Spleen (tissue), 11 donors: ENCODE measurements at regions not wholly inside any gene's neighbourhood (a gene's known extent, or its start where the extent isn't known, plus 50 kb on each side); places are given as distances from the start of the nearest gene placed in this dataset.
A peak's percentile ranks its signal among the peaks of the same experiment; 100 is the strongest.

Experiments
- DNase-seq: peaks from one replicate; pipeline ENCODE4 v3.0.0-alpha.2; 2020
- H3K27ac ChIP-seq, 8 donors: fragments of 200-600 bp; sonication (generic) in 7 of 8; 1 replicate in 4 of 8; 2 replicates in 4 of 8; pipeline versions ENCODE4 v1.5.0 to v1.8.0; 2016 to 2021; ENCODE audit warnings: inconsistent platforms in 4 of 8, mild to moderate bottlenecking in 4 of 8, moderate library complexity in 1 of 8
- H3K27me3 ChIP-seq, 7 donors: fragments of 200-600 bp; sonication (generic) in 6 of 7; replicated peaks in 1 of 7; 1 replicate in 4 of 7; 2 replicates in 3 of 7; pipeline versions ENCODE4 v1.5.0 to v1.8.0; 2016 to 2021; ENCODE audit warnings: inconsistent platforms in 3 of 7, mild to moderate bottlenecking in 1 of 7
- H3K36me3 ChIP-seq, 6 donors: fragments of 200-600 bp; sonication (generic) in 5 of 6; 1 replicate in 4 of 6; 2 replicates in 2 of 6; pipeline versions ENCODE4 v1.5.0 to v1.8.0; 2016 to 2021; ENCODE audit warnings: inconsistent platforms in 2 of 6
- H3K4me1 ChIP-seq, 6 donors: fragments of 200-600 bp; sonication (generic) in 5 of 6; 1 replicate in 3 of 6; 2 replicates in 3 of 6; pipeline versions ENCODE4 v1.5.0 to v1.8.0; 2016 to 2021; ENCODE audit warnings: inconsistent platforms in 3 of 6
- H3K4me3 ChIP-seq, 8 donors: fragments of 200-600 bp; sonication (generic) in 7 of 8; 1 replicate in 4 of 8; 2 replicates in 4 of 8; pipeline versions ENCODE4 v1.5.0 to v1.8.0; 2016 to 2021; ENCODE audit warnings: inconsistent platforms in 4 of 8, mild to moderate bottlenecking in 4 of 8, moderate library complexity in 2 of 8
- H3K9me3 ChIP-seq, 8 donors: fragments of 200-600 bp; sonication (generic) in 7 of 8; 1 replicate in 4 of 8; 2 replicates in 4 of 8; pipeline versions ENCODE4 v1.5.0 to v1.8.0; 2016 to 2021; ENCODE audit warnings: inconsistent platforms in 4 of 8
- POLR2A ChIP-seq, 3 donors: fragments of 450-650 bp; IDR thresholded peaks; one replicate each; pipeline ENCODE4 v1.5.1; 2017; ENCODE audit warnings: antibody characterized with exemption in 3 of 3, mild to moderate bottlenecking in 1 of 3
- POLR2AphosphoS5 ChIP-seq, 3 donors: sonication (generic); formaldehyde crosslinking; IDR thresholded peaks; one replicate each; pipeline ENCODE4 v1.5.1; 2017; ENCODE audit warnings: antibody characterized with exemption in 3 of 3
- WGBS, 5 donors: extraction: QIAGEN DNeasy Blood & Tissue Kit in 3 of 5; methylation state at CpG; one replicate each; pipeline versions ENCODE4 v1.1.5 to v1.1.7; 2013 to 2018; 5-methylcytosine and 5-hydroxymethylcytosine counted together
- intact Hi-C: fragments of 100-400 bp; cut with DNase I; formaldehyde crosslinking; loops from one replicate; pipeline ENCODE4 v1.15.0; 2023; ENCODE audit warnings: low total_unique reads
- TF ChIP-seq, protein P1 (sequence below), 11 experiments: fragments of 200-600 bp in 7 of 11; fragments of 450-650 bp in 4 of 11; sonication (generic) in 4 of 11; IDR thresholded peaks in 8 of 11; conservative IDR thresholded peaks in 3 of 11; 1 replicate in 7 of 11; 2 replicates in 4 of 11; pipeline versions ENCODE4 v1.4.0 to v1.8.0; 2016 to 2021; ENCODE audit warnings: antibody characterized with exemption in 11 of 11, inconsistent platforms in 4 of 11, mild to moderate bottlenecking in 1 of 11
- donor health status: healthy with polysubstance abuse.
- donor health status: DM: no; HTN: no; CAD: no; lungs with moderate emphysema.
- donor health status: DM: no; HTN: no; CAD: no.
- donor health status: Bipolar disorder and iron deficiency.
- donor health status: healthy.
- donor health status: DM: no; HTN: no; CAD: no.
- donor health status: DM: yes; HTN: yes; CAD: no.

DNA sequence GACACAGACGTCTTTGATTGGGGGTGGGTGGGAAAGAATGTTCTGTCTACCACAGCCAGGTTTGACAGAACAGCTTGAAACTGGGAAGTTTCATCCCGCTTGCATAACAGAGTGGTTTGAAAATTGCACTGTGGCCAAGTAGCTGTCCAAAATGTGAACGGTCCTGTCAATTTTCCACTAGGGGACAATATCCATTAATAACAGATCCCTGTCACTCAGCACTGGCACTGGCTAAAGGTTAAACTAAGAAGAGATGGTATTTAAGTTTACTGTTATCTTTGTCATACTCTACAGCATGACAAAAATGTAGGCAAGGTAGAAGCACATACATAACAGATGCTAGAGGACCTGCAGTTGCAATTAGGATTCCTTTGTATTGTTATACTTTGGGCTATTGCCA lies 55.6 kb upstream of the ACMSD start:
- no peaks in the 10 kb centered on the region for H3K9me3 ChIP-seq
- H3K4me1 ChIP-seq, result peaks cover 0 to 6% (median 0%) of the 10 kb centered on the region in 6 donors
- WGBS, 5 donors, result 13 to 65% (median 37%) methylated on average over 3 of the region's 3 CpGs
- H3K36me3 ChIP-seq, result no peaks in the 10 kb centered on the region
- no peak for DNase-seq
- H3K27ac ChIP-seq, result no peak overlapping the region
- intact Hi-C loops, result no loop called here
- peaks cover 0 to 9% (median 0%) of the 10 kb centered on the region in 7 donors for H3K27me3 ChIP-seq
- no peak overlapping the region for H3K4me3 ChIP-seq
- TF ChIP-seq, protein P1, sequence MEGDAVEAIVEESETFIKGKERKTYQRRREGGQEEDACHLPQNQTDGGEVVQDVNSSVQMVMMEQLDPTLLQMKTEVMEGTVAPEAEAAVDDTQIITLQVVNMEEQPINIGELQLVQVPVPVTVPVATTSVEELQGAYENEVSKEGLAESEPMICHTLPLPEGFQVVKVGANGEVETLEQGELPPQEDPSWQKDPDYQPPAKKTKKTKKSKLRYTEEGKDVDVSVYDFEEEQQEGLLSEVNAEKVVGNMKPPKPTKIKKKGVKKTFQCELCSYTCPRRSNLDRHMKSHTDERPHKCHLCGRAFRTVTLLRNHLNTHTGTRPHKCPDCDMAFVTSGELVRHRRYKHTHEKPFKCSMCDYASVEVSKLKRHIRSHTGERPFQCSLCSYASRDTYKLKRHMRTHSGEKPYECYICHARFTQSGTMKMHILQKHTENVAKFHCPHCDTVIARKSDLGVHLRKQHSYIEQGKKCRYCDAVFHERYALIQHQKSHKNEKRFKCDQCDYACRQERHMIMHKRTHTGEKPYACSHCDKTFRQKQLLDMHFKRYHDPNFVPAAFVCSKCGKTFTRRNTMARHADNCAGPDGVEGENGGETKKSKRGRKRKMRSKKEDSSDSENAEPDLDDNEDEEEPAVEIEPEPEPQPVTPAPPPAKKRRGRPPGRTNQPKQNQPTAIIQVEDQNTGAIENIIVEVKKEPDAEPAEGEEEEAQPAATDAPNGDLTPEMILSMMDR (IDR thresholded peaks at IDR 0.05 in 8 of 11, conservative IDR thresholded peaks at IDR 0.05 in 3 of 11), result peak in 5 of 11 experiments; percentile 15 to 54 (median 27)
- no peak for TF ChIP-seq POLR2A (IDR thresholded peaks at IDR 0.05)

DNA sequence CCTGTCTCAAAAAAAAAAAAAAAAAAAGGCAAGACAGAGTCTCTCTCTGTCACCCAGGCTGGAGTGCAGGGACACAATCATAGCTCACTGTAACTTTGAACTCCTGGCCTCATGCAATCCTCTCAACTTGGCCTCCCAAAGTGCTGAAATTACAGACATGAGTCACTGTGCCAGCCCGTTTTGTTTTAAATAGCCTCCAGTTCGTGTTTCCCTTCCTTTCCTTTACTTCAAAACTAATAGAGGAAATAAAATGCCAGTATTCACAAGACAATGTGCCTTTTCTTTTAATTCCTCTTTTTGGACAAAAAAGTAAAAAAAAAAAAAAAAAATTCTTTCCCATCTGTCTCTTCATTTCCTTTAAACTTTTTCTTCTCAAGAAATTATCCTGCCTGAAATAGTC lies 54.5 kb upstream of the ACMSD start:
- H3K4me1 ChIP-seq, result peaks cover 0 to 6% (median 0%) of the 10 kb centered on the region in 6 donors
- intact Hi-C loops, result no loop called here

DNA sequence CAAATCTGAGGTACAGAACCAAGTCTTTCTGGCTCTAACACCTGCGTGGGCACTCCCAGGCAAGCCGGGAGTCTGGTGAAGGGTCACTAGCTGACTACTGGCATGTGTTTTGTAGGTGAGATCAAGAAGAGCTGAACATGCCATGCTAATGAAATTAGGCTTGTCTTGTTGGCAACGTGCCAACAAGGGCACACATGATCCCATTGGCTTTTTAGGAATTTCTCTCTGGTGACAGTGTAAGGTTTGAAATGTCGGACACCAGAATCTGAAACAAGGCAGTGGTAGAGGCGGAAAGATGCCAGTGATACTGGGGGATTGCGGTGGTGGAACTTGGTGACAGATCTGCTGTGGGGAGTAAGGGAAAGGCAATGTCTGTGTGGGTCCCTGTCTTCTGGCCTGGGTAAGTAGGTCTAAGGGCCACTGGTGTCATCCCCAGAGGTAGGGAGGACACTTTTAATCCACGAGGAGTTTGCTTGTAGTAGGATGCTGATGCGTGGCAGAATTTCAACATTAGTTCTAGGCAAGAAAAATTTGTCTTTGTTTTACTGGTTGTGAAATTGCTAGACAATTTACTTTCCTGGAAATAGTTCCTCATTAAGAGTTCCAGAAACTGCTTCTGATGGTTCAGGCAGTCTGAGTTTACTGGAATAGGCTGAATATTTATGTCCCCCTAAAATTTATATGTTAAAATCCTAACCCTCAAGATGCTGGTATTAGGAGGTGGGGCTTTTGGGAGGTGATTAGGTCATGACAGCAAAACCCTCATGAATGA lies 52.6 kb upstream of the ACMSD start:
- Histone ChIP-seq H3K27me3 (no peaks in the 10 kb centered on the region), H3K9me3 (no peaks in the 10 kb centered on the region), H3K4me1 (peaks cover 0 to 6% (median 0%) of the 10 kb centered on the region in 6 donors), H3K27ac (no peak overlapping the region), H3K36me3 (no peaks in the 10 kb centered on the region), H3K4me3 (no peak overlapping the region)
- intact Hi-C loops, result no loop called here
- TF ChIP-seq POLR2AphosphoS5 (IDR thresholded peaks at IDR 0.05), result no peak
- TF ChIP-seq, protein P1 (IDR thresholded peaks at IDR 0.05 in 8 of 11, conservative IDR thresholded peaks at IDR 0.05 in 3 of 11), result no peak
- TF ChIP-seq POLR2A (IDR thresholded peaks at IDR 0.05), result no peak
- WGBS, 5 donors, result 73 to 85% (median 81%) methylated on average over 8 of the region's 8 CpGs
- DNase-seq, result no peak

More for the DNA sequence above, 54.5 kb upstream of the ACMSD start:
- no peak for TF ChIP-seq POLR2AphosphoS5 (IDR thresholded peaks at IDR 0.05)
- TF ChIP-seq POLR2A (IDR thresholded peaks at IDR 0.05), result no peak
- TF ChIP-seq, protein P1 (IDR thresholded peaks at IDR 0.05 in 8 of 11, conservative IDR thresholded peaks at IDR 0.05 in 3 of 11), result no peak
- Histone ChIP-seq H3K4me3 (no peak overlapping the region), H3K27me3 (peaks cover 0 to 3% (median 0%) of the 10 kb centered on the region in 7 donors), H3K36me3 (no peaks in the 10 kb centered on the region), H3K9me3 (no peaks in the 10 kb centered on the region), H3K27ac (peak overlapping the region in 1 of 8 donors; percentile 11)
- 18 to 30% (median 21%) methylated on average over 2 of the region's 2 CpGs for WGBS, 5 donors
- DNase-seq, result no peak

DNA sequence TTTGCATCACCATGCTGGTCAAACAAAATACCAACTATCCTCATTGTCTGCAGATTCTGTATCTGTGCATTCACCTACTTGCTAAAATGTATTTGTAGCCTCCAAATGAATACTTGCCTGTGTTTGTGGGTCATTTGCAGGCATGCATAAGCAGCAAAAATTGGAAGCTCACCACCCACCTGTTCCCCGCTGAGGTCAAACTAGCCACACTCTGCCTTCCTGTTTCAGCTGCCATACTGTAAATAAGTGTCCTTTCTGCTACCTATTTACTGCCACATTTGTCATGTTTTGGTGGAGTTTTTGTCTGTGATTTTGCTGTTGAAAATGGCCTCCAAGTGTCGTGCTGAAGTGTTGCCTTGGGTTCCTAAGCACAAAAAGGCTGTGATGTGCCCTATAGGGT lies 50.0 kb upstream of the ACMSD start:
- intact Hi-C loops, result no loop called here
- Histone ChIP-seq H3K4me3 (no peak overlapping the region), H3K36me3 (no peaks in the 10 kb centered on the region), H3K27ac (no peak overlapping the region), H3K27me3 (no peaks in the 10 kb centered on the region), H3K4me1 (peaks cover 0 to 3% (median 0%) of the 10 kb centered on the region in 6 donors), H3K9me3 (no peaks in the 10 kb centered on the region)
- DNase-seq, result no peak
- 71 to 88% (median 84%) methylated on average over 2 of the region's 2 CpGs for WGBS, 5 donors
- TF ChIP-seq, protein P1 (IDR thresholded peaks at IDR 0.05 in 8 of 11, conservative IDR thresholded peaks at IDR 0.05 in 3 of 11), result no peak
- TF ChIP-seq POLR2A (IDR thresholded peaks at IDR 0.05) (no peak), POLR2AphosphoS5 (IDR thresholded peaks at IDR 0.05) (no peak)
